IPS-NIHi7 (cell line): ENCODE measurements at regions not wholly inside any gene's neighbourhood (a gene's known extent, or its start where the extent isn't known, plus 50 kb on each side); places are given as distances from the start of the nearest gene placed in this dataset.
"Not testable (repeated sequence)": the region's sequence is repeated elsewhere in the genome, so short reads cannot be mapped to it uniquely, and the experiment has no call there.

Experiments used
- DNase-seq: peaks from one replicate; pipeline ENCODE4 v3.0.0; 2012; ENCODE audit warnings: mixed read lengths; ENCODE audit errors: extremely low spot score

GRCh38 chr13:85216576-85216975, 582.6 kb downstream of the SLITRK6 start:
- DNase-seq, result no peak

DNA sequence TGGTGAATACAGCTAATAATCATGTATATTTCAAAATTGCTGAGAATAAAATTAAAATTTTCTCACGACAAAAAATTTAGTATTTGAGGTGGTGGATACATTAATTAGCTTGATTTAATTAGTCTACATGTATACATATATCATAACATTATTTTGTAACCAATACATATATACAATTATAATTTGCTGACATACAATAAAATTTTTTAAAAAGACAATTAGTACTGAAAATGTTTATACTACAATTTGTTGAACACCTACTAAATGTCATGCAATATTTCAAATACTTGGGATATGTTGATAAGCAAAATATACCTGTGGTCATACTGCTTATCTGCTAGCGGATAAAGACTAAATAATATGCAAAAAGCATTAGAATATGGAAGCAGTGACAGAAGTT, 586.5 kb downstream of the SLITRK6 start:
- no peak for DNase-seq

DNA sequence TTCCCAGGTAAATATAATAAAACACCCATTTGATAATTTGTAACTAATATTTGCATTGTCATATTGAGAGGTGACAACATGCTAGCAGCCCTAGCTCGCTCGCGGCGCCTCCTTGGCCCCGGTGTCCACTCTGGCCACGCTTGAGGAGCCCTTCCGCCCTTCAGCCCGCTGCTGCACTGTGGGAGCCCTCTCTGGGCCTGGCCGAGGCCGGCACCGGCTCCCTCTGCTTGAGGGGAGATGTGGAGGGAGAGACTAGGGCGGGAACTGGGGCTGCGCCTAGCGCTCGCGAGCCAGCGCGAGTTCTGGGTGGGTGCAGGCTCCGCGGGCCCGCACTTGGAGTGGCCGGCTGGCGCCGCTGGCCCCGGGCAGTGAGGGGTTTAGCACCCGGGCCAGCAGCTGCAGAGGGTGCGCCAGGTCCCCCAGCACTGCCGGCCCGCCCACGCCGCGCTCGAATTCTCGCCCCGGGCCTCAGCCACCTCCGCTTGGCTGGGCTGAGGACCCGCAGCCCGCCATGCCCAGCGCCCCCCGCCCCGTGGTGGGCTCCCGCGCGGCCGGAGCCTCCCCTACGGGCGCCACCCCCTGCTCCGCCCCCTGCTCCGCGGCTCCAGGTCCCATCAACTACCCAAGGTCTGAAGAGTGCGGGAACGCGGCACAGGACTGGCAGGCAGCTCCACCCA, 594.4 kb downstream of the SLITRK6 start:
- DNase-seq, result no peak

DNA sequence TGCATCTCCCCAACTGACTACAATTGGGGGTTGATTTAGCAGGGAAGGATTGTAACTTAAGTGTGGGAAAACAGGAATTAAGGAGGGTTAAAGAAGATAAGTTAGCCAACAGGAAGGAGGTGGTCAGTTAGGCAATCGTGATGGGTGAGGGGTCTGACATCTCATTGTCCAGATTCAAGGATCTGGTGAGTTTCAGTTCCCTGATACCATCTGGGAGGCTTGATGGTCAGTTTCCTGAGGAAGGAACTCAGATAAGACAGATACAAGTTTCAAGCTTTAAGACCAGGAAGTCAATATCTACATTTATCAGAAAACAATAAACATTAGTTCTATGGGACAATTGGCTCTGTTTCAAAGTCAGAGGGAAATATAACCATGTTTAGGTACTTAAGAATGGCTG, 601.8 kb downstream of the SLITRK6 start:
- no peak for DNase-seq

DNA sequence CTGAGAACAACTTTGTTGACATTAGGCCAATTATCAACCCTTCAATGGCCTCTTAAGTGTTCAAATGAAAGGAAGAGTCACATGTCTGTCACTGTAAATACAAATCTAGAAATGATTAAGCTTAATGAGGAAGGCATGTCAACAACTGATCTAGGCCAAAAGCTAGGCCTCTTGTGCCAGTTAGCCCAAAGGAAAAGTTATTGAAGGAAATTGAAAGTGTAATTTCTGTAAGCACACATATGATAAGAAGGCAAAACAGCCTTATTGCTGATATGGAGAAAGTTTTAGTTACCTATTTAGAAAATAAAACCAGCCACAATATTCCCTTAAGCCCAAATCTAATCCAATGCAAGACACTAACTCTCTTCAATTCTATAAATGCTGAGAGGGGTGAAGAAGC, 604.7 kb downstream of the SLITRK6 start:
- DNase-seq, result no peak

DNA sequence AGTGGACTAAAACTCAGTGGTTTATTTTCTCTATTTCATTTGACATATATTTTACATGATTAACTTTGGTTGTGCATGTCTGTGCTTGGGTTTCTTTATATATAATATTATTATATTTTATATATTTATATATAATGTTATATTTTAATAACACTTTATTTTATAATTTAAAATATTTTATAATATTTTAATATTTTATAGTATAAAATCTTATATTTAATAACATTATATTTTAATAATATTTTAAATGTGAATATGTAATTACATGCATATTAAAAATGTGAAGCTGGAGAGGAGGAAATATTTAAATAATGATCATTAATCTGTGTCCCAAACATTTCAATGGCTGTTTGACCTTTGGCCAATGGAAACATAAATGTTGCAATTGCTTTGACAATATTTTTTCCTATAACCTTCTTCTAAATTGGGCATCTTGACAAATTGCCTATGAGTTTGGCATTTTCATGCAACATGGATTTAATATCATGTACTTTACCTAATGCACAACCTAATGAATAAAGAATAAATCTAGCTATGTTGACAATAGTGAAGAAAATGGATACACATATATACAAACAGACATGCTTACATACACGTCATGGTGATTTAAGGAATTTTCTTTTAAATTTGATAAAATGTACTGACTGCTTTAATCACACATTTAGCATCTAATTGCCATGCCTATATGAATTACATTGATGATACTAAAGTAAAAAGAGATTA, 607.1 kb downstream of the SLITRK6 start:
- DNase-seq, result no peak

DNA sequence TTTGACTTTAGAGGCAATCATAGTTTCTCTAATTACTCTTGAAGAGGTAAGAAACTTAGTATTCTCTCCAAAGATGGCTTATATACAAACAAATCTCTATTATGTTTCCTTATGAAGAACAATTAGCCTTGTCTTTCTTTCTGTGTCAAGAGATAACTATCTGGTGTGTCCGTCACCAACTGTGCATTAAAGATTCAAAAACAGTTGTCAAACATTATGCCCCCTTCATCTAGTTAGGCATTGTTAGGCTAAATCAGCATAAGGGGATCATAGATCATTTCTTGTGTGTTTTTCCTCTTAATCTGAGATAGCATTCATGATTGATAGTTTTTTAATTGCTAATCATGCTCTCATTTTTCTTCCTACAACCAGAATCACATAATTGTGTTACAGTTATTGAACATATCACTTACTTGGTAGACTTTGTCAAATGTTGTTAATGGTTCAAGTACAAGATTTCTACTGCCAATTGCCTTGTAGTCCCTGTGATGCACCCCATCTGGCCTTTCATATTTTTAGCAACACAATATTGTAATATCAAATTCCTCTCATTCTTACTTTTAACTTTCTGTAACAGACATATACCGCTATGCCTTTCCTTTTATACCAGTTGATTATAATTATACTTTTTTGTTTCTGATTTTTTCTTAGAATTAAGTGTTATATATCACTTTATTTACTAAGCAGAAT, 612.7 kb downstream of the SLITRK6 start:
- DNase-seq, result no peak

GRCh38 chr13:85174291-85174690, 624.9 kb downstream of the SLITRK6 start:
- DNase-seq, result no peak

GRCh38 chr13:85170372-85170771, 628.8 kb downstream of the SLITRK6 start:
- no peak for DNase-seq

GRCh38 chr13:85166891-85167290, 632.3 kb downstream of the SLITRK6 start:
- DNase-seq, result no peak

GRCh38 chr13:85163063-85163462, 636.2 kb downstream of the SLITRK6 start:
- DNase-seq, result no peak

DNA sequence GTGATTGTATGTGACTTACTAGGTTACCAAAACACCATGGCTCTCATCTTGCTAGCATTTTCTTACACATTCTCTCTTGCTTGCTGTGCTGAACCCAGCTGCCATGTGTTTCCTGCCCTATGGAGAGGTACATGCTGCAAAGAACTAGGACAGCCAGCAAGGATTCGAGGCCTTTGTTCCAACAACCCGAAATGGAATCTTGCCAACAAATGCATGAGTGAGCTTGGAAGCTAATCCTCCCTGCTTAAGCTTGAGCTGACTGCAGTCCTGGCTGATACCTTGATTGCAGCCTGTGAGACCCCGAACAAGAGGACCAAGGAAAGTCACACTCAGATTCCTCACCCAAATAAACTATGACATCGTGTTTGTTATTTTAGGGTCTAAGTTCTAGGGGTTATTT, 651.2 kb downstream of the SLITRK6 start:
- no peak for DNase-seq

DNA sequence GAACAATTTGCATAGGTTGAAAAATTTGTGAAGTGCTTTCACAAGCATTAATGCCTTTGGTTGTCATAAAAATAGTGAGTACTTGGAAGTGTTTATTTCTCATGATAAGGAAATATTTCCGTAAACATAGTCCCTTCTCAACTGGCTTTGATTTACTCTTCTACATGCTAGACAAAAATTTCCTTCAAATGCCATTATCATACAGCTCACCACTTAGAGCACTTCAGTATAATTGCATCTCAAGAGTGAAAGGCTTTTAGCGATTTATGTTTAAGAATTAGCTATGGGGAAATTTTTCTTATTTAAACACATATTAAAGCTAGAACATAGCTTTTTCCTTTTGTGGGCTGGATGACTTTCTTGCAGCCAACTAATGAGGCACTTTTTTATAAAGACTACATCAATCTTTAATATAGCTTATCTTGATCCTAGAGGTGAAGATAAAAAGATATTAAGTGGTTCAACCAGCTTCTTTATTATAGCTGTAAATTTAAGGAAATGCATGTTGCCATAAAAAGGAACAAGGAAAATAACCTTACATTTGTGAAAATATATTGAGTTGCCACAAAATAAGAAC, 656.8 kb downstream of the SLITRK6 start:
- no peak for DNase-seq

DNA sequence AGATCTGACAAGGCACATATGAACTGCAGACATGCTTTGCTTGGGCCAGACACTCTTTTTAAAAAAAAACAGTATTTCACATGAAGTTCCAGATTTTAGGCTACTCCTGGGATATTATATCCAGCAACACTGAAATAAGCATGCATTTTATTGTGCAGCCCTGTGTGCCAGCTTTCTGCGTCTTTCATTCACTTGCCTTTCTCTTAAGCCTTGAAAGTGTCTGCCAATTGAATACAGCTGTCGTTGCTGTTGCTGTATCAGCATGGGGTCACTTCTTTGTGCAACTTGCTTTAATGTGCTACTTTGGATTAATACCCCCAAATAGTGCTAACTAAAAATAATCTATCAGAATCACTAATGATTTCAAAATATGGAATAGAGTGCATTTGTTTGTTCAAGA, 657.8 kb downstream of the SLITRK6 start:
- no peak for DNase-seq

DNA sequence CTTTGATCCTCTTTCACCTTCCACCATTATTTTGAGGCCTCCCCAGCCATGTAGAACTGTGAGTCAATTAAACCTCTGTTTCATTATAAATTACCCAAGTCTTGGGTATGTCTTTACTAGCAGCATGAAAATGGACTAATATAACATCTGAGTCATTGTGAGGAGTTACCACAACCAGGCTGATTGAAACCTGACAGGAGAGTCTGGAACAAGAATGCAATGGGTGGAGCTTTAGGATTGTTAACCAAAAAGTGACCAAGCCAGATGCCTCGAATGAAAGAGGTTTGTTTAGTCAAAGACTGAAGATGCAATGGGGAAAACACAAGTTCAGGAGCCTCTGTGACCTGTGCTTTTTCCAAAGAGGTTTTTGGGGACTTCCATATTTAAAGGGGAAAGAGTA, 659.0 kb downstream of the SLITRK6 start:
- no peak for DNase-seq

GRCh38 chr13:85137516-85137915, 661.7 kb downstream of the SLITRK6 start:
- no peak for DNase-seq

- no peak for DNase-seq
Observed at GRCh38 chr13:85132986-85133385, 666.2 kb downstream of the SLITRK6 start.

DNA sequence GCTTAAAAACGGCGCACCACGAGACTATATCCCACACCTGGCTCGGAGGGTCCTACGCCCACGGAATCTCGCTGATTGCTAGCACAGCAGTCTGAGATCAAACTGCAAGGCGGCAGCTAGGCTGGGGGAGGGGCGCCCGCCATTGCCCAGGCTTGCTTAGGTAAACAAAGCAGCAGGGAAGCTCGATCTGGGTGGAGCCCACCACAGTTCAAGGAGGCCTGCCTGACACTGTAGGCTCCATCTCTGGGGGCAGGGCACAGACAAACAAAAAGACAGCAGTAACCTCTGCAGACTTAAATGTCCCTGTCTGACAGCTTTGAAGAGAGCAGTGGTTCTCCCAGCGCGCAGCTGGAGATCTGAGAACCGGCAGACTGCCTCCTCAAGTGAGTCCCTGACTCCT, 675.7 kb downstream of the SLITRK6 start:
- DNase-seq, result not testable (repeated sequence)

DNA sequence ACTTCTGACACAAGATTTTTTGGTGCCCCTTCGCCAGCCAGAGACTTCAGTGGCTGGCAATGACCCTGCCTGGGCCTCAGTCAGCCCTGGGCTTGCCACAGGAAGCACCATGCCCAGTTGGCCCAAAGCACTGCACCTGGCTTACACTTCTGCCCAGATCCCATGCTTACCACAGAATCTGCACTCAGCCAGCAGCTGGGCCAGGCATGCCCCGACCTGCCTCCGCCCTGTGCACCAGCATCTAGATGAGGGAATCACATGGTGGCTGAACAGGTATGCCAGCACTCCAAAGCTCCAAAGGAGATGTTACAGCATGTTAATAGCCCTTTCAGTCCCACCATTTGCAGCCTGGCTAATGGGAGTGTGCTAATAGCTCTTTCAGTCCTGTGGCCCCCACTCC, 690.9 kb downstream of the SLITRK6 start:
- no peak for DNase-seq

DNA sequence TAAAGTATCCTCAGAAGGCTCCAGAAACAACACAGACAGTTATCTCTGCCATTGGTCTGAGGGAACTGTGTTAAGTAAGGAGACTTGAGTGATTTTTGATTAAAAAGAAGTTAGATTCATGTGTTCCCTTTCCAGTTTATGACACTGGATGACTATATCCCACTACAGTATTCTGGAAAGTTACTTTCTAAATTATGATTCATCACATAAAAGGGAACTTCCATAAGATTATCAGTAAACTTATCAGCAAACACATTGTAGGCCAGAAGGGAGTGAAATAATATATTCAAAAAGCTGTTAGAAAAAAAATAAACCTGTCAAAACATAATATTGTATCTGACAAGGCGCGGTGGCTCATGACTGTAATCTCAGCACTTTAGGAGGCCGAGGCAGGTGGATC, 700.0 kb downstream of the SLITRK6 start:
- DNase-seq, result no peak

DNA sequence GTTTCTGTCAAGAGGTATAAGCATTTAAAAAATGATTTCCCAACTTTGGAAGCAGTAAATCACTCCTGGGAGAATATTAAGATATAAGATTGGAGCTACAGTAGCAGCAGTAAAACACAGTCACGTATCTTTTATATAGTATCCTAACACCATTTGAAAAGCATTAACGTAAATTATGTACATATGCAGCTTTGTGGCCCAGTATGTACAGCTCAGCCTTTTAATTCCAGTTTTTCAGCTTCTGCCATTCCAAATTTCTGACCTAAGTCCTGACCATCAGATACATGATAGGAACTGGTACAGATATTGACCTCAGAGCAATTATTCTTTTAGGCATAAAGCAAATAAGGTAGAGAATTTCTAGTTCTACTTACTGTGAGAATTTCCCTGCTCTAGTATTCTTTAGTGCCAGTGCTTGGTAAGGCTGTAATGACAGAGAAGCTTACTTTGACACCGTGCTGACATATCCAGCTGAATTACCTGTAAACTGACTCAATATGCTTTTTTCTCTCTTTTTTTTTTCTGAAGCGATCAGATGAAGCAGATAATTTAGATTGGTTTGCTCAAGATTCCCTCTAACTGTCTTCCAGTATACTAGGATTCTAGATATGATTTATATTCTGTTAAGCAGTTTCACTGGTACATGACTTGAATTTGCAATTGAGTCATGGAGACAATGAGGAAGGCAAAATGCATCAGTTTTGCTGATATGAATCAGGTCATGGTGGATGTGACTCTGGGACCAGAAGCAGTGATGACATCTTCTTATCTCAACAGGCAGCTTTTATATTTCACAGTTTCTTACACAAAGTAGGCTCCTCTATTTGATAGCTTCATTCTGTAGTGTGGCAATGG, 703.6 kb downstream of the SLITRK6 start:
- DNase-seq, result no peak

DNA sequence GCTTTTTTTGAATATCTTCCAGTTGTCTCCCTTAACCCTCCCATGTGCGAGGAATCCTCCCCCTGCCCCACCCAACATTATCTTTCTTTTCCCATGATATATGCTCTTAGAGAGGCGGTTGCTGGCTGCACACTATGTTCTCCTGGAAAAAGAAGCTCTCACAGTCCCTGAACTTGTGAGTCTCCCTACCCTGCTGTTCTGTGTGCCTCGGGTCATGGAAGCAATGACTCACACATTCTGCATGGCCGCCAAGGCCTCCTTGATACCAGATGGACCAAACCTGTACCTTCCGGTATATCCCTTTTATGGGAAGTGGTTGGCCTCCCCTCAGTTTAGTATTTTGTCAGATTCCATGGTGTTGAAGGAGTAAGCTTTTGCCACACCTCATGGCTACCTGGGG, 705.4 kb downstream of the SLITRK6 start:
- peak; percentile 12 for DNase-seq
